ENCODE measurements at regions not wholly inside any gene's neighbourhood (a gene's known extent, or its start where the extent isn't known, plus 50 kb on each side); places are given as distances from the start of the nearest gene placed in this dataset.

GRCh38 chr14:30077946-30078345 is 150.3 kb upstream of the PRKD1 start:
- no peak for DNase-seq

GRCh38 chr14:30078811-30079402 is 151.3 kb upstream of the PRKD1 start:
- DNase-seq: no peak

- DNase-seq: no peak
Measured at GRCh38 chr14:30082486-30082885, 154.8 kb upstream of the PRKD1 start.

DNA sequence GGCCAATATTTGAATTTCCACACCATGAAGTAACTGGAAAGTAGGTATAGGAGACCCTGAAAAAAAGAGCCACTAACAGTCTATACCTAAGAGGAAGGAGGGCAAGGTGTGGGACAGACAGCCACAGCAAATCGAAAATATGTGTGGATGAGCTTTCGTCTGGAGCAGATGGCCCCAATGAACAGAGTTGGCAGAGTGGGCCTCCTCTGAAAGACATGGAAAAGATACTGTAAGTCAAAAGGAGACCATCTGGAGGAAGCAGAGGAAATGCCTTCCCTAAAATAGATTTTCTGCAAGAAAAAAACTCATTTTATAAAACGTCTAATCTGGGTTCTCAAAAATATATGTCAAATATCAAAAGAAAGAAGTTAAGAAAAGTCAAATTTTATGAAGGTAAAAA is 157.2 kb upstream of the PRKD1 start:
- DNase-seq: no peak

GRCh38 chr14:30085943-30086342 is 158.3 kb upstream of the PRKD1 start:
- DNase-seq: no peak

DNA sequence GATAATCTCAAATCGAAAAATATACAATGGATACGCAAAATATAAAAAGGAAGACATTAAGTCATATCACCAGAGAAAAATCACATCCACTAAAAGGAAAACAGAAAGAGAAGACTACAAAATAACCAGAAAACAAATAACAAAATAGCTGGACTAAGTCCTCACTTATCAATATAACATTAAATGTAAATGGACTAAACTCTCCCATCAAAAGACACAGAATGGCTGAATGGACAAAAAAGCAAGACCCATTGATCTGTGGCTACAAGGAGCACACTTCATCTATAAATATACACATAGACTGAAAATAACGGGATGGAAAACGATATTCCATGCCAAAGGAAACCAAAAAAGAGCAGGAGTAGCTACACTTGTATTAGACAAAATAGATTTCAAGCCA is 161.0 kb upstream of the PRKD1 start:
- DNase-seq: no peak

GRCh38 chr14:30108975-30109700 is 181.5 kb upstream of the PRKD1 start:
- no peak for DNase-seq

GRCh38 chr14:30114051-30114450 is 186.4 kb upstream of the PRKD1 start:
- no peak for DNase-seq

- no peak for DNase-seq
Measured at GRCh38 chr14:30115756-30116155, 188.1 kb upstream of the PRKD1 start.

DNA sequence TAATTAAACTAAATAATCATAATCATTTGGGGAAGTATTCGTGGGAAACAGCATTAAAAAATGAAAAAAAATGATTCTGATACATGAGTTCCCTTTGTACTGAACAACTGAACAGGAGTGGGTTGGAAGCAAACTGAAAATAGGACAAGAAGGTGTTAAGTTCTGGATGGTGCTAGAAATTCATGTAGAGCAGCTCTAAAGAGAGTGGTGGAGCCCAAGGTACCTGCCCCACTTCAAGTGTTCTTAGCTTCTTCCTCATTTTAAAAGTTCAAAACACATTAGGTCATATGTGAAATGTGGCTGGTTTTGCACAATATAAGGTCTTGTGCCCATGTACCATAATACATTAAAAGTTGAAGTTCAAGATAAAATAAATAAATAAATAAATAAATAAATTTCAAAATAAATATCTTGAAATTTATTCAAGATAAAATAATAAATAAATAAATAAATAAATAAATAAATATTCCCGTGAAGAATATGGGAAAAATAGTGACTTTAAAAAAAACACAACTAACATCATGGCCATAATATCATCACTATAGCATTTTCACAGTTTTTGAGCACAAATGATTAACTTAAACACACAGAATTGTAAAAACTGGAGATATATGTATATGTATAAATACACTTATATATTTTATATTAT is 191.5 kb upstream of the PRKD1 start:
- no peak for DNase-seq

- no peak for DNase-seq
Measured at GRCh38 chr14:30125322-30125979, 197.8 kb upstream of the PRKD1 start.

DNA sequence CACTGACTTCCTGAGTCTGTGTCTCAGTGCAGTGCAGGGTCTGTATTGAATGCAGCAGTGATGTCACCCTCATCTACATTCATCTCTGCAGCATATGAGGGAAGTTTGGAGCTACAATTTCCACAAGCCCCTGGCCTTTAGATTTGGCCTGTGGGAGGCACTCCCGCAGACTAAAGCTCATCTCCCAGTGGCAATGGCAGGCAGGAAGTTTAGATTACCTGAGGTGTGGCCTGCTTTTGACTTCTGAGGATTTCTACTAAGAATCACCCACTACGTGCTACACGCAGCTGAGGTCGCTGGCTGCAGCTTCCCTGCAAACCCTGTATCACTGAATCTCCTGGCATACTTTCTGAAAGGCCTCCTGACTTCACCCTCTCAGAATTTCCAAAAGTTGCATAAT is 202.2 kb upstream of the PRKD1 start:
- no peak for DNase-seq

GRCh38 chr14:30131581-30132097 is 204.0 kb upstream of the PRKD1 start:
- DNase-seq: no peak

- DNase-seq: no peak
Measured at GRCh38 chr14:30132196-30132595, 204.5 kb upstream of the PRKD1 start.

DNA sequence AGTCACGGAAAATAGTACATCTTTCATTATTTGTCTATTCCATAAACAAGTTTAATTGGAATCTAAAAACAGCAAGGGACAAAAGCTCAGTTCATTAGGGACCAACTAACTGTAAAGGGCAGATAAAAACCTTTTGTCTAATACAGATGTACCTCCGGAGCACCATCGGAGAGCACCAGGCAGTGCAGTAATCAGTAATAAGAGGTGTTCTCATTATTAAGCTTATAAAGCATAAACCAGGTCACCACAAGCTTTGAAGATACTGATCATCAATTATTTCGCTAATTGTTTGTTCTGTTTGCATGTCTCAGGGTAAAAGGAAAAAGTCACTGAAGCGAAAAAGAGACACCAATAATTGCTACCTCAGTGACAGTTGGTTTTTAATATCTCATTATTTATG is 207.3 kb upstream of the PRKD1 start:
- no peak for DNase-seq

DNA sequence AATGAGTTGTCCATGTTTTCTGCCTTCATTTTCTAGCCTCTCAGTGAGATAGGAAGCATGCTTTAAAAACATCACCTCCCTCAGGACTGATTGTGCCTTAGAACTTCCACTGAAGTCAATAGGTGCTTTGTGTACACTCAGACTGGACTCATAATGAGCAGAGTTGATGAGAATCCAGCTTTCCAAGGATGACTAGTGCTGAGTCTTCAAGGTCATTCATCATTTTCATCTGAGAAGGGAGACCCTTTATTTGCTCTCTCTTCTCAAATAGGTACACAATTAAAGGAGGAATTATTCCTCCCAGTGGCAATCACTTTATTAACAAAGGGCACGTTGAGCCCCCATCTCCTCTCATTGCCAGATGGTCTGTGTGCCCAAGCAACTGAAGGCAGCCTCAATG is 210.9 kb upstream of the PRKD1 start:
- no peak for DNase-seq

DNA sequence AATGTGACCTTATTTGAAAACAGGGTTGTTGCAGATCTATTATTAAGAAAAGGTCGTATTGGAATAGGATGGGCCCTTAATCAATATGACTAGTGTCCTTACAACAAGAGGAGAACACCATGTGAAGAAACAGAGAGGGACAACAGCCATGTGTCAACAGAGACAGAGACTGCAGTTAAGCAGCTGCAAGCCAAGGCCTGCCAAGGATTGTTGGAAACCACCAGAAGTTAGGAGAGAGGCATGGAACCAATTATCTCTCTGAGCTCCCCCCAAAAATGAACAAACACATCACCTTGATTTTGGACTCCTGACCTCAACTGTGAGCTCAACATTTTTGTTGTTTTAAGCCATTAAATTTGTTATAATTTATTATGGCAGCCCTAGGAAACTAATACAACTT is 214.6 kb upstream of the PRKD1 start:
- no peak for DNase-seq

DNA sequence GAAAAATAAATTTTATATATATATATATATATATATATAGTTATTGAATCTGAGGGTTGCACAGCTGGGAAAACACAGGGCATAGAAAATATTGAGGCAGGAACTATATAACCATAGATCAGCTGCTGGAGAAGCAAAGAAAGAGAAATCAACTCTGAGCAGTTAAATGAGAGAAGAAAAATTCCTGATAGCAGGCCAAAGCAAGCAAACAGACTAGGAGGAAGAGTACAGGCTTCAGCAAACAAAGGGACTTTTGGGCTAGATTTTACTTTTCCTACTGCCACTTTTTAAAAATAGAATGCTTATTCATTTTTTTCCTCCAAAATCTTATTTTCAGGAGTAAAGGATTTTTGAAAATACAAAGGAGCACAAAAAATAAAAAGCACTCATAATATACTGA is 216.0 kb upstream of the PRKD1 start:
- DNase-seq: no peak

GRCh38 chr14:30153717-30154116 is 226.1 kb upstream of the PRKD1 start:
- DNase-seq: no peak

- no peak for DNase-seq
Measured at GRCh38 chr14:30156571-30156970, 228.9 kb upstream of the PRKD1 start.

DNA sequence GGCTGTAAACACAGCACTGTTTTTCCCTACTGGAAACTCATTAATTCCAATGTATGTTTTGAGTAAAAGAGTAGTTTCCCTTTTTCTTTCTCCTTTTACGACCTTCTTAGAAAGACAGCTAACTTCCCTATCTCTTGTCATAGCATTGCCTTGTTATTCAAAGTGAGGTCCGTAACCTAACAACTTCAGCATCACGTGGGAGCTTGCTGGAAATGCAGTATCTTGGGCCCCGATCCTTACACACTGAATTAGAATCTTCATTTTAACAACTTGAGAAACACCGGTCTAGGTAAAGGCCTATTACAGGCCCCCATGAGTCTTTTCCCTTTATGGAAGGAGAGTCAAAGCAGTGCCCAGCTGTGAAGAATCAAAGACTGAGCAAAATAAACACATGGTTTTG is 230.7 kb upstream of the PRKD1 start:
- no peak for DNase-seq

GRCh38 chr14:30159374-30159773 is 231.7 kb upstream of the PRKD1 start:
- no peak for DNase-seq

DNA sequence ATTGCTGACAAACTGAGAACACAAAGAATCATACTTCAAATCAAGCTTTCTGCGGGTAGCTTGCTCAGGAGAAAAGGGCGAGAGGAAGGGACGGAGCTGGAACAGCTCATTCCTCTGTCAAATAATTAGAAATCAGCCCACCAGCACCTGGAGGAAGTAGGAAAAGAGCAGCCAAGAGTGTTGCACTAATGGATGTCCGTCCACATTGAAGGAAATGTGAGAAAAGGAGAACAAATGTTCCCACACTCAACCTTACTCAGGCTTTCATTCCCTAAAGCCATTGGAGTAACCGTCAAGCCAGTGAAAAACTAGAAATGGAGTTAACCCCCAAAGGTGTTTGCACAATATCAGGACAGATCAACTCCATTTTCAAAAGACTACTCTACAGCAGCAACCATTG is 233.0 kb upstream of the PRKD1 start:
- DNase-seq: no peak

- DNase-seq: no peak
Measured at GRCh38 chr14:30162066-30162465, 234.4 kb upstream of the PRKD1 start.

All from activated CD8-positive, alpha-beta memory T cell treated with anti-CD3 and anti-CD28 coated beads, Interleukin-2, amount 50 U/mL, for 48 hours (primary cell).